Osteocyte (in vitro differentiated cells): ENCODE measurements at regions not wholly inside any gene's neighbourhood (a gene's known extent, or its start where the extent isn't known, plus 50 kb on each side); places are given as distances from the start of the nearest gene placed in this dataset.

Experiments
- DNase-seq: peaks from one replicate; pipeline ENCODE4 v3.0.0; 2021; ENCODE audit warnings: mixed read lengths; ENCODE audit not compliant: unreplicated experiment; ENCODE audit errors: extremely low spot score
- H3K27ac Mint-ChIP-seq: one replicate; pipeline ENCODE4 v1.8.0; 2021; ENCODE audit warnings: mild to moderate bottlenecking, mixed read lengths; ENCODE audit not compliant: unreplicated experiment
- H3K27me3 Mint-ChIP-seq: one replicate; pipeline ENCODE4 v1.8.0; 2021; ENCODE audit warnings: mixed read lengths; ENCODE audit not compliant: unreplicated experiment
- H3K36me3 Mint-ChIP-seq: one replicate; pipeline ENCODE4 v1.8.0; 2021; ENCODE audit warnings: mixed read lengths; ENCODE audit not compliant: unreplicated experiment
- H3K4me1 Mint-ChIP-seq: one replicate; pipeline ENCODE4 v1.8.0; 2021; ENCODE audit warnings: mixed read lengths; ENCODE audit not compliant: unreplicated experiment
- H3K4me3 Mint-ChIP-seq: one replicate; pipeline ENCODE4 v1.8.0; 2021; ENCODE audit warnings: mild to moderate bottlenecking, moderate library complexity, mixed read lengths; ENCODE audit not compliant: unreplicated experiment
- H3K9me3 Mint-ChIP-seq: one replicate; pipeline ENCODE4 v1.8.0; 2021; ENCODE audit warnings: mixed read lengths; ENCODE audit not compliant: unreplicated experiment
- TF ChIP-seq, protein P1 (sequence below): fragments of 200-600 bp; sonication (generic); IDR thresholded peaks from 2 replicates; pipeline ENCODE4 v1.5.0; 2021; ENCODE audit warnings: antibody characterized with exemption, mild to moderate bottlenecking, moderate library complexity

DNA sequence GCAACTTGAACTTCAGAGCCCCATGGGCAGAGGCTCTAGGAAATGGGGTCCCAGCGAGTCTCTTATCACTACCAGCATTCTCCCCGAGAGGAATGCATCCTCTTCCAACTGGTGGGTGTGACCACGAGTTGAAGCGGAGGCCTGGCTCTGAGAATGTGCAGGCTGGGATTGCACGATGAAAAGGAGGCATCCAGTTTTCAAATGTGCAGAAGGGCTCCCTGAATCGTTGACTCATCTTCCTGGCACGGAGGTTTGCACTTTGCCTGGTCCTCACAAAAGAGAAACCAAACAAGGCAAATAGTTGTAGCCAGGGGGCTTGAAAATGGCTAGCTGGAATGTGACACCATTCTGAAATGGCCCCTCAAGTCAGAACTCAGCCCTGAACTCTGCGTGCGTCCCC, 216.7 kb downstream of the GLI2 start:
- no peak for DNase-seq
- H3K9me3 Mint-ChIP-seq = no peaks in the 10 kb centered on the region
- no peaks in the 10 kb centered on the region for H3K27me3 Mint-ChIP-seq
- H3K4me1 Mint-ChIP-seq = peaks cover 33% of the 10 kb centered on the region
- no peak overlapping the region for H3K4me3 Mint-ChIP-seq
- peaks cover 12% of the 10 kb centered on the region for H3K36me3 Mint-ChIP-seq
- TF ChIP-seq, protein P1, sequence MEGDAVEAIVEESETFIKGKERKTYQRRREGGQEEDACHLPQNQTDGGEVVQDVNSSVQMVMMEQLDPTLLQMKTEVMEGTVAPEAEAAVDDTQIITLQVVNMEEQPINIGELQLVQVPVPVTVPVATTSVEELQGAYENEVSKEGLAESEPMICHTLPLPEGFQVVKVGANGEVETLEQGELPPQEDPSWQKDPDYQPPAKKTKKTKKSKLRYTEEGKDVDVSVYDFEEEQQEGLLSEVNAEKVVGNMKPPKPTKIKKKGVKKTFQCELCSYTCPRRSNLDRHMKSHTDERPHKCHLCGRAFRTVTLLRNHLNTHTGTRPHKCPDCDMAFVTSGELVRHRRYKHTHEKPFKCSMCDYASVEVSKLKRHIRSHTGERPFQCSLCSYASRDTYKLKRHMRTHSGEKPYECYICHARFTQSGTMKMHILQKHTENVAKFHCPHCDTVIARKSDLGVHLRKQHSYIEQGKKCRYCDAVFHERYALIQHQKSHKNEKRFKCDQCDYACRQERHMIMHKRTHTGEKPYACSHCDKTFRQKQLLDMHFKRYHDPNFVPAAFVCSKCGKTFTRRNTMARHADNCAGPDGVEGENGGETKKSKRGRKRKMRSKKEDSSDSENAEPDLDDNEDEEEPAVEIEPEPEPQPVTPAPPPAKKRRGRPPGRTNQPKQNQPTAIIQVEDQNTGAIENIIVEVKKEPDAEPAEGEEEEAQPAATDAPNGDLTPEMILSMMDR = no peak
- peak overlapping the region; percentile 75 for H3K27ac Mint-ChIP-seq

DNA sequence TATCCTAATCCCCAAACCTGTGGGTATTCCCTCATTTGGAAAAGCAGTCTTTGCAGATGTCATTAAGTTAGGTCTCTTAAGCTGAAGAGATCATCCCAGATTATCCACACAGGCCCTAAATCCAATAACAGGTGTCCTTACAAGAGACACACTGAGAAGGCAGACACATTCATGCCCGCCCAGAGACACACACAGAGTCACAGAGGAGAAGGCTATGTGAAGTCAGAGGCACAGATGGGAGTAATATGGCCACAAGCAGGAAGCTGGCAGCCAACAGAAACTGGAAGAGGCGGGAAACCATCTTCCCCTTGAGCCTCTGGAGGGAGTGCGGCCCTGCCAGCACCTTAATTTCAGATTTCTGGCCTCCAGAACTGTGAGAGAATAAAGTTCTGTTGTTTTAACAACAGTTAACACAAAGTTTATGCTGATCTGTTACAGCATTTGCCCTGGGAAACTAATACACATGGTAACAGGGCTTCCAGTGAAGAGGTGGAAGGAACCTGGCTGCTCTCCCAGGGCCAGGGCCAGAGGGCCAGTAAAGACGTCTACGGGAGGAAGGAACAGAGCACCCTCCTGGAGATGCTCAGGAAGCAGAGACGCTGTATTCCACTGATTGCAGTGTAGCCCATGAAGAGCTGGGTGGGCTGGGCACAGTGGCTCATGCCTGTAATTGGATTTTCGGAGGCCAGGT, 217.5 kb downstream of the GLI2 start:
- no peak for DNase-seq
- no peak overlapping the region for H3K4me3 Mint-ChIP-seq
- peaks cover 32% of the 10 kb centered on the region for H3K4me1 Mint-ChIP-seq
- H3K9me3 Mint-ChIP-seq = no peaks in the 10 kb centered on the region
- peaks cover 13% of the 10 kb centered on the region for H3K36me3 Mint-ChIP-seq
- H3K27me3 Mint-ChIP-seq = no peaks in the 10 kb centered on the region
- H3K27ac Mint-ChIP-seq = peak overlapping the region; percentile 75
- TF ChIP-seq, protein P1 = no peak

DNA sequence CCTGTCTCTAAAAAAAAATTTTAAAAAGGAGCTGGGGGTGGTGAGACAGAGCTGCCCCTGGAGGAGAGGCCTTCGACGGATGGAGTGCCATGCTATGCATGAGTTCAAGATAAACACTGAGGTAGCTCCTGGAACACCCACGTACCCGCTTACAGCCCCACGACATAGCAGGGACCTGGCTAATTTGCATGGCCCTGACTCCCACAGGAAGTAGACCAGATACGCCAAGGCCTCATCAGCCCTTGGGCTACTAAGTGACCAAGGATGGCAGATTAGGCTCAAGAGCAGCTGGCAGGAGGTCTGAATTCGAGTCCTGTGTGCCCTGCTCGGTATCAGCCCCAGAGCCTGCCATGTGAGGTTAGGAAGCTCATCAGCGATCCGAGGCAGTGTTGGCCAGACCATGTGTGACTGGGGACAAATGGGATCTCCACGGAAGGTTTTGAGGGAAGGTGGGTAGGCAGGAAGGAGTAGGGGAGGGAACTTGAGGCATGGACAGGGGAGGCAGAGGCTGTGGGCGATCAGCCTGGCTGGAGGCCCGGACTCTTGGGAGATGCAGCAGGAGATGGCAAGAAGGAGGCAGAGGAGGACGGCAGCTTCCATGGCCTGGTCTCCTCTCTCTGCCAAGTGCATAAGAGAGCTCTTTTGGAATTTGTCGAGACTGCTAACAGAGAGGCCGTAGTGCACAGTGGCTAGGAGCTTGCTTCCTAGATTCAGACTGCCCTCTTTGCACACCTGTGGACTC, 218.3 kb downstream of the GLI2 start:
- peaks cover 32% of the 10 kb centered on the region for H3K4me1 Mint-ChIP-seq
- TF ChIP-seq, protein P1 = no peak
- no peak overlapping the region for H3K4me3 Mint-ChIP-seq
- no peaks in the 10 kb centered on the region for H3K27me3 Mint-ChIP-seq
- peak overlapping the region; percentile 50 for H3K27ac Mint-ChIP-seq
- peaks cover 13% of the 10 kb centered on the region for H3K36me3 Mint-ChIP-seq
- H3K9me3 Mint-ChIP-seq = no peaks in the 10 kb centered on the region
- no peak for DNase-seq

DNA sequence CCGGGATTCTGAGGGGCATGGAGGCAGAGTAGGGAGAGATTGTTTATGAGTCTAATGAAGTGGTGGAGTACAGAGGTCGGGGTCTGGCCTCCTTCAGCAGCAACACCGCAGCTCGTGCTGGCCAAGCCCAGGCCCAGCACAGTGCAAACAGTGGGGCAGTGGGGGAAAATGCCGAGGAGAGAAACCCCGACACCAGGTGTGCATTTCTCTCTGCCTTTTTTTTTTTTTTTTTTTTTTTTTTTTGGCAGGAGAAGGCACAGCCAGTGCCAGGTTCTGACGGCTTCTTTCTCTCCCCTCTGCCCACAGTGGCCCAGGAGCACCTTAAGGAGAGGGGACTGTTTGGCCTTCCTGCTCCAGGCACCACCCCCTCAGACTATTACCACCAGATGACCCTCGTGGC, 219.3 kb downstream of the GLI2 start:
- no peak for DNase-seq
- no peaks in the 10 kb centered on the region for H3K27me3 Mint-ChIP-seq
- no peak overlapping the region for H3K4me3 Mint-ChIP-seq
- peaks cover 16% of the 10 kb centered on the region for H3K36me3 Mint-ChIP-seq
- no peak overlapping the region for H3K27ac Mint-ChIP-seq
- H3K4me1 Mint-ChIP-seq = peaks cover 32% of the 10 kb centered on the region
- TF ChIP-seq, protein P1 = no peak
- no peaks in the 10 kb centered on the region for H3K9me3 Mint-ChIP-seq

DNA sequence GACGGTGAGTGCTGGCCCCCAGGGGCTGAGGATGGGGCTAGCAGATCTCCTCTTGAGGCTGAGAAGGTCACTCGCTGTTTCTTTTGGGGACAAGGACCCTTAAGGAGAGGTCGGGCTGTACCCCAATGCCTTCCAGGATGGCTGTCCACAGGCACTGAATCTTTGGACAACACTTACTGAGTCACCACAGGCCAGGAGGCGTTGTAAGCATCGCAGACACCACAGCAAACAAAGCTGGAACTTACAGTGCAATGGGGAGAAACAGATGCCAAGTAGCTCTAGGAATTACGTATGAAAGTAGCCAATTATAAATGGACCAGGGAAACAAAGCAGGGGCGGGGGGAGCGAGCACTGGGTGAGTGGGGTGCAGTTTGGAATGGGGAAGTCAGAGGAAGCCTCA, 219.8 kb downstream of the GLI2 start:
- Mint-ChIP-seq H3K9me3 (no peaks in the 10 kb centered on the region), H3K4me1 (peaks cover 32% of the 10 kb centered on the region), H3K4me3 (no peak overlapping the region), H3K36me3 (peaks cover 16% of the 10 kb centered on the region), H3K27ac (no peak overlapping the region), H3K27me3 (no peaks in the 10 kb centered on the region)
- TF ChIP-seq, protein P1 = no peak
- DNase-seq = no peak
